Fibroblast of pulmonary artery (primary cell): ENCODE measurements at regions not wholly inside any gene's neighbourhood (a gene's known extent, or its start where the extent isn't known, plus 50 kb on each side); places are given as distances from the start of the nearest gene placed in this dataset.

Experiments
- DNase-seq: peaks from one replicate; pipeline ENCODE4 v3.0.0-alpha.2; 2010; ENCODE audit warnings: low read depth
- H3K4me3 ChIP-seq: replicated peaks from 2 replicates; pipeline ENCODE4 v1.5.1; 2011; ENCODE audit warnings: low read depth, mild to moderate bottlenecking, control low read depth, low read length, moderate library complexity
- TF ChIP-seq, protein P1 (sequence below): IDR thresholded peaks from 2 replicates; pipeline ENCODE4 v1.5.1; 2011; ENCODE audit warnings: mild to moderate bottlenecking, control low read depth, low read length, inconsistent platforms; ENCODE audit errors: missing control alignments

DNA sequence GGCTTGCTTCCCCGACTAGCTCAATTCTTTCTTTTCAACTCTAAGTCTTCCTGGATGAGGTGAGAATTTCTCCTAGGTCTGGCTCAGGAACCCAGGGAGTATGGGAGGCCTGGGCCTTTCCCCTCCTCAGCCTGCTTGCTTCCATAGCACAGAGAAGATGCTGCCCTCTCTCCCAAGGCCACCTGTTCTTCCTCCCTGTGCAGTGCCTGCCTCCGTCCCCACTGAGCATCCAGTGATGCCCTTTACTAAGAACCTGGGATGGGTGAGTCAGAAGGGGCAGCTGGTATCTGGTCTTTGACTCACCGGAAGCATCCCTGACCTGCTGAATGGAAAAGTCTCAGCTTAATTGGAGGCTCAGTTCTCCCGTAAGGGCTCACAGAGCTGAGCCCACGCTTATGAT, 607.9 kb downstream of the BUD13 start:
- TF ChIP-seq, protein P1, sequence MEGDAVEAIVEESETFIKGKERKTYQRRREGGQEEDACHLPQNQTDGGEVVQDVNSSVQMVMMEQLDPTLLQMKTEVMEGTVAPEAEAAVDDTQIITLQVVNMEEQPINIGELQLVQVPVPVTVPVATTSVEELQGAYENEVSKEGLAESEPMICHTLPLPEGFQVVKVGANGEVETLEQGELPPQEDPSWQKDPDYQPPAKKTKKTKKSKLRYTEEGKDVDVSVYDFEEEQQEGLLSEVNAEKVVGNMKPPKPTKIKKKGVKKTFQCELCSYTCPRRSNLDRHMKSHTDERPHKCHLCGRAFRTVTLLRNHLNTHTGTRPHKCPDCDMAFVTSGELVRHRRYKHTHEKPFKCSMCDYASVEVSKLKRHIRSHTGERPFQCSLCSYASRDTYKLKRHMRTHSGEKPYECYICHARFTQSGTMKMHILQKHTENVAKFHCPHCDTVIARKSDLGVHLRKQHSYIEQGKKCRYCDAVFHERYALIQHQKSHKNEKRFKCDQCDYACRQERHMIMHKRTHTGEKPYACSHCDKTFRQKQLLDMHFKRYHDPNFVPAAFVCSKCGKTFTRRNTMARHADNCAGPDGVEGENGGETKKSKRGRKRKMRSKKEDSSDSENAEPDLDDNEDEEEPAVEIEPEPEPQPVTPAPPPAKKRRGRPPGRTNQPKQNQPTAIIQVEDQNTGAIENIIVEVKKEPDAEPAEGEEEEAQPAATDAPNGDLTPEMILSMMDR, result no peak
- no peak overlapping the region for H3K4me3 ChIP-seq
- DNase-seq, result no peak

DNA sequence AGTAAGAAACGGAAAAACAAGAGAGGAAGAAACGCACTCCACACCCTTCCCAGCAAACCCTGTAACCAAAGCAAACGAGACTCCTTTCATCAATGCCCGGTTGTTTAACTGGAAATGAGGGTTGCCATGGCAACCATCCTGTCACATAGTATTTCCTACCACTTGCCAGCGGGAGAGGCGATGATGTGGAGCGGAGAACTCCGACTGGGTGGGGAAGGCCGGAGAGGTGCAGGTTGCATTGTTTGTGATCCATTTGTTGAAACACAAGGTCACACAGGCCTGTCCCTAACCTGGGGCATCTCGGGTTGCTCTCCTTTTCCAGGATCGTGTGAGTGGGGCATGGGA, 609.9 kb downstream of the BUD13 start:
- H3K4me3 ChIP-seq, result no peak overlapping the region
- DNase-seq, result no peak
- TF ChIP-seq, protein P1, result no peak

DNA sequence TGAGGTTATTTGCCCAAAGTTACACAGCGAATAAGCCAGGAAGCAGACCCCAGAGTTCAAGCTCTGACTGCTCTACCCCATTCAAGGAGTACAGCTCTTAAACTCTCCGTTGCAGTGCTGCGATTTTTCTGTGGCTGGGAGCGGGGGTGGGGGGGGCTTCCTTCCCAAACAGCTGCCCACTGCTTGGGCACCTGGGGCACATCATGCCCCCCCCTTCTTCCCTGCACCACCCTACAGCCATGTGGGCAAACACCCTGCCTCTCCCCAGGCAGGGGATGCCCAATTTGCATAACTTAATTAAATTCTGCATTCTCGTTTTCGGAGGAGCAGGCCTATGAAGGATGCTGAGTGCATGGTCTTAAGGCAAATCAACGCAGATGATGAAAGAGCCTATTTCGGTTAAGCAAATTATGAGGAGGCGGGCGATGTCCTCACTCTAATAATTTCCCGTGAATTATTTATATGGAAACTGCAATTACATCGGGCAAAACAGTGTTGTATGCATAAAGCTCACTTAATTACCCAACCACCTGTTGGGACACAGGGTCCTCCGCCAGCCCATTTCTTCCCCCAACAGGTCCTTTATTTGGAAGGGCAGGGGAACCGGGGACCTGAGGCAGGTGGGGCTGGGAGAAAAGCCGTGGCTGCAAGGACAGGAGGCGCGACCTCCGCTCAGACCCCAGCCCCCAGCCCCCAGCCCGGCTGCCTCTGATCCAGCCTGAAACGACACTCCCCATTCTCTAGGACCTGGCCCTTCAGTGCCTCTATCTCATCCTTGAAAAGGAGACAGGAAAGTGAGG, 610.5 kb downstream of the BUD13 start:
- TF ChIP-seq, protein P1, result no peak
- DNase-seq, result no peak
- H3K4me3 ChIP-seq, result no peak overlapping the region

DNA sequence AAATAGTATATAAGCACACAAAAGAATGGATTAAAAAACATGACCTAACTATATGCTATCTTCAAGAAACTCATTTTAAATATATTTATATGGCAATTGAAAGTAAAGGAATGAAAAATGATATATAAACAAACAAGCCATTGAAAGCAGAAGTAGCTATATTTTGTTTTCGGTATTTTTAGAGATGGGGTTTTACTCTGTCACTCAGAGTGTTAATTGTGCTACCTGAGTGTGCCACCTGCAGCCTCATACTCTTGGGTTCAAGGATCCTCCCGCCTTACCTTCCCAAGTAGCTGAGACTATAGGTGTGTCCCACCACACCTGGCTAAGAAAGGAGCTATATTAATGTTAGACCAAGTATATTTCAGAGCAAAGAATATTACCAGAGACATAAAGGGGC, 624.1 kb downstream of the BUD13 start:
- H3K4me3 ChIP-seq, result no peak overlapping the region
- TF ChIP-seq, protein P1, result no peak
- DNase-seq, result no peak

DNA sequence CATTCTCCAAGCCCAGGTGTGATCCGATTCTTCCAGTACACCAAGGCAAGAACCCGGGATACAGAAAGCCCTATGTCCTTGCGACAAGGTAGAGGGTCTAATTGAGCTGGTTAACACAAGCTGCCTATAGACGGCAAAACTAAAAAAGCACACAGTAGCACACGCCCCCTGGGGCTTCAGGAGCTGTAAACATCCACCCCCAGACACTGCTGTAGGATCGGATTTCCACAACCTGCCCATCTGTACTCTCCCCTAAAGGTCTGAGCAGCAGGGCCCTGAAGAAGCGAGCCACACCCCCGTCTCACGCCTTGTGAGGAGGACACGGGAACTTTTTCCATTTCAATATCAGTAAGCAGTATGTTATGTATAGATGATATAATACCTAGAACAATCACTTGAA, 624.7 kb downstream of the BUD13 start:
- TF ChIP-seq, protein P1, result no peak
- H3K4me3 ChIP-seq, result no peak overlapping the region
- DNase-seq, result no peak

DNA sequence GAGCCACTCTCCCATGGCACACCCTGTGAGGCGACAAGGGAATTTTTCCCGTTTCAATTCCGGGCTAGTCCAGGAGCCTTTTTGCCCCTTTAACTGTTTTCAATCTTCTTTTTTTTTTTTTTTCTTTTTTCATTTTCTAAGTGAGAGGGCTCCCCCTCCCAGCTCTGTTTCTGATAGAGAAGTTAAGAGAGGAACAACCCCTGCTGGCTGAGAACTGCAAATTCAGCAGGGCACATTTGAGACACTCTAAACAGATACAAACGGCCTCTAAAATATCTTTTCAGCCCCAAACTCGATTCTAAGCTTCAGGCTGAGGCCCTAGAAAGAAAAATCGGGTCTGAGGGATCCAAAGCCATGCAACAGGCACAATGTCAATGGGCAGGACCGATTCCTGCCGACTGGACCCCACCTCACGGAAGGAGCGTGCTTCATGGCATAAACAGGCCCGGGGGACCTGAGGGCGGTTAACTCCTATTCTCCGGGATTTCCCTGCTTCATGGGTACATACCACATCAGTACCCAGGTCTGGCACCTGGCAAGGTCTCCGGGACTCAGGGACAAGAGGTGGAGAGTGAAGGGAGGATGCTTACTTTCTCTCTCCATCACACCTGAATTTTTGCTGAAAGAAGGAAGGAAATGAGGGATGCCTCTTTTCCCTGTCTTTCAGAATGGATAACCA, 627.5 kb downstream of the BUD13 start:
- DNase-seq, result no peak
- H3K4me3 ChIP-seq, result no peak overlapping the region
- TF ChIP-seq, protein P1, result no peak
